HepG2 (cell line): ENCODE measurements at regions not wholly inside any gene's neighbourhood (a gene's known extent, or its start where the extent isn't known, plus 50 kb on each side); places are given as distances from the start of the nearest gene placed in this dataset.

Experiments used
- ATAC-seq: fragments of 200-7000 bp; cut with Tn5 transposase; 3 replicates; pipeline ENCODE4 v1.9.1; 2020; ENCODE audit warnings: mild to moderate bottlenecking, moderate library complexity
- BruUV-seq: library from RNA; stranded (reverse); fragments of 400-500 nt; replicated peaks from 2 replicates; lab custom pipeline; 2021; lab: Mats Ljungman, UMichigan
- CTCF ChIA-PET: fragments of 300-600 bp; formaldehyde crosslinking; extraction: SDS; loops from one replicate; lab custom pipeline; 2021; ENCODE audit warnings: low total read pairs, inconsistent platforms, low intra/inter-chr PET ratio; lab: Yijun Ruan, JAX
- POLR2A ChIA-PET: fragments of 350-600 bp; sonication (Branson Sonifier 250); formaldehyde crosslinking; loops from one replicate; lab custom pipeline; 2020; ENCODE audit warnings: antibody characterized with exemption, inconsistent platforms; lab: Yijun Ruan, JAX
- DNase-seq: peaks from one replicate; pipeline ENCODE4 v3.0.0-alpha.2; 2015; ENCODE audit warnings: low spot score
- FAIRE-seq: peaks from 3 replicates; lab custom pipeline; 2011; peaks lifted over from hg19 to GRCh38; lab: Jason Lieb, UNC
- H2AFZ ChIP-seq: one replicate; pipeline ENCODE4 v1.6.1; 2011; ENCODE audit warnings: low read length, inconsistent platforms
- H3K27ac ChIP-seq: fragments of 300-600 bp; 3 replicates; pipeline ENCODE4 v1.8.0; 2011; ENCODE audit warnings: mixed run types, mild to moderate bottlenecking, mixed read lengths, low read length, inconsistent platforms; ENCODE audit not compliant: insufficient read depth; ENCODE audit errors: extremely low read length
- H3K27me3 ChIP-seq, 2 experiments: fragments of 200-600 bp in 1 of 2; 2 replicates in 1 of 2; 3 replicates in 1 of 2; pipeline versions ENCODE4 v1.6.0 to v1.8.0; 2011; ENCODE audit warnings: low read length in 2 of 2, mild to moderate bottlenecking in 2 of 2, moderate library complexity in 2 of 2, inconsistent platforms in 1 of 2; ENCODE audit not compliant: insufficient read depth in 2 of 2, control insufficient read depth in 1 of 2
- H3K36me3 ChIP-seq, 2 experiments: fragments of 200-600 bp in 1 of 2; replicated peaks in 1 of 2; 2 replicates in 1 of 2; 3 replicates in 1 of 2; pipeline versions ENCODE4 v1.5.1 to v1.8.0; 2011; ENCODE audit warnings: low read length in 2 of 2, inconsistent platforms in 1 of 2; ENCODE audit not compliant: insufficient read depth in 2 of 2, control insufficient read depth in 1 of 2
- H3K4me1 ChIP-seq: 2 replicates; pipeline ENCODE4 v1.5.1; 2012; ENCODE audit warnings: low read length, inconsistent platforms; ENCODE audit not compliant: insufficient read depth
- H3K4me2 ChIP-seq: 2 replicates; pipeline ENCODE4 v1.6.0; 2011; ENCODE audit warnings: low read depth, low read length, inconsistent platforms
- H3K4me3 ChIP-seq, 3 experiments: fragments of 200-600 bp in 1 of 3; sonication (generic), shearing (Covaris generic) in 1 of 3; replicated peaks in 1 of 3; 2 replicates each; pipeline ENCODE4 v1.5.1; 2011 to 2016; ENCODE audit warnings: low read length in 3 of 3, inconsistent platforms in 2 of 3, low read depth in 2 of 3, mild to moderate bottlenecking in 2 of 3, control low read depth in 1 of 3, mixed read lengths in 1 of 3; ENCODE audit not compliant: insufficient read depth in 1 of 3
- H3K79me2 ChIP-seq: one replicate; pipeline ENCODE4 v1.6.1; 2011; ENCODE audit warnings: low read length, inconsistent platforms; ENCODE audit not compliant: insufficient read depth
- H3K9ac ChIP-seq: 2 replicates; pipeline ENCODE4 v1.6.0; 2011; ENCODE audit warnings: mild to moderate bottlenecking, low read depth, low read length, inconsistent platforms; ENCODE audit not compliant: insufficient read depth
- H3K9me3 ChIP-seq: 2 replicates; pipeline ENCODE4 v1.5.1; 2012; ENCODE audit warnings: mild to moderate bottlenecking, low read length
- H4K20me1 ChIP-seq: 2 replicates; pipeline ENCODE4 v1.6.0; 2011; ENCODE audit warnings: inconsistent platforms, mild to moderate bottlenecking, low read length, moderate library complexity; ENCODE audit not compliant: insufficient read depth
- ARID2 ChIP-seq: sonication (generic); formaldehyde crosslinking; IDR thresholded peaks from 2 replicates; pipeline ENCODE4 v1.8.1; 2022; ENCODE audit warnings: mild to moderate bottlenecking, missing genetic modification reagents, borderline replicate concordance
- GMEB2 ChIP-seq: IDR thresholded peaks from 2 replicates; pipeline ENCODE4 v1.6.1; 2016; ENCODE audit warnings: missing biosample characterization, missing genetic modification reagents, low read depth
- HBP1 ChIP-seq: IDR thresholded peaks from 2 replicates; pipeline ENCODE4 v1.6.1; 2016; ENCODE audit warnings: low read depth, control low read depth
- HDAC1 ChIP-seq: sonication (generic); formaldehyde crosslinking; IDR thresholded peaks from 2 replicates; pipeline ENCODE4 v1.5.1; 2020; ENCODE audit warnings: mild to moderate bottlenecking, missing genetic modification reagents
- HMGXB4 ChIP-seq, 2 experiments: sonication (generic) in 1 of 2; formaldehyde crosslinking in 1 of 2; IDR thresholded peaks; 2 replicates each; pipeline versions ENCODE4 v1.4.0 to v1.6.1; 2018 to 2020; ENCODE audit warnings: missing genetic modification reagents in 2 of 2, borderline replicate concordance in 1 of 2, low read depth in 1 of 2, mild to moderate bottlenecking in 1 of 2, missing biosample characterization in 1 of 2
- HOXA7 ChIP-seq: sonication (generic); formaldehyde crosslinking; IDR thresholded peaks from 2 replicates; pipeline ENCODE4 v1.8.1; 2022; ENCODE audit warnings: mild to moderate bottlenecking, missing genetic modification reagents, moderate library complexity
- IRF1 ChIP-seq: sonication (generic); formaldehyde crosslinking; IDR thresholded peaks from 2 replicates; pipeline ENCODE4 v1.4.0; 2020; ENCODE audit warnings: low read depth, mild to moderate bottlenecking, missing genetic modification reagents
- MTA3 ChIP-seq: sonication (generic); formaldehyde crosslinking; IDR thresholded peaks from 2 replicates; pipeline ENCODE4 v1.4.0; 2020; ENCODE audit warnings: missing genetic modification reagents
- SNAPC2 ChIP-seq: sonication (generic); formaldehyde crosslinking; IDR thresholded peaks from 2 replicates; pipeline ENCODE4 v1.8.1; 2022; ENCODE audit warnings: mild to moderate bottlenecking, missing genetic modification reagents
- STAG1 ChIP-seq: sonication (generic); formaldehyde crosslinking; IDR thresholded peaks from 2 replicates; pipeline ENCODE4 v1.4.0; 2020; ENCODE audit warnings: missing genetic modification reagents
- ZBTB20 ChIP-seq: sonication (generic); formaldehyde crosslinking; IDR thresholded peaks from 2 replicates; pipeline ENCODE4 v1.8.1; 2023; ENCODE audit warnings: missing genetic modification reagents, low read depth, mild to moderate bottlenecking, borderline replicate concordance
- ZFP36 ChIP-seq: fragments of 150-350 bp; IDR thresholded peaks from 2 replicates; pipeline ENCODE4 v1.6.1; 2018; ENCODE audit warnings: borderline replicate concordance, low read length, low read depth; ENCODE audit not compliant: partially characterized antibody
- ZFP82 ChIP-seq: sonication (generic); formaldehyde crosslinking; IDR thresholded peaks from 2 replicates; pipeline ENCODE4 v1.5.1; 2020; ENCODE audit warnings: mild to moderate bottlenecking, missing genetic modification reagents, borderline replicate concordance
- ZNF275 ChIP-seq: sonication (generic); formaldehyde crosslinking; IDR thresholded peaks from 2 replicates; pipeline ENCODE4 v1.8.0; 2022; ENCODE audit warnings: missing genetic modification reagents, mild to moderate bottlenecking, inconsistent platforms, borderline replicate concordance
- ZNF562 ChIP-seq: sonication (generic); formaldehyde crosslinking; IDR thresholded peaks from 2 replicates; pipeline ENCODE4 v1.8.0; 2022; ENCODE audit warnings: missing genetic modification reagents, borderline replicate concordance
- ZNF766 ChIP-seq: sonication (generic); formaldehyde crosslinking; IDR thresholded peaks from 2 replicates; pipeline ENCODE4 v1.5.0; 2020; ENCODE audit warnings: missing genetic modification reagents, borderline replicate concordance
- WGBS: methylation state at CpG from one replicate; pipeline ENCODE4 v1.1.6; 2017; ENCODE audit warnings: low lambda C conversion rate; 5-methylcytosine and 5-hydroxymethylcytosine counted together
- in situ Hi-C: cut with HindIII; loops from 2 replicates; pipeline ENCODE4 v1.10.0; 2017; ENCODE audit warnings: low pct_unique_long_range_greater_than_20kb; ENCODE audit not compliant: extremely low pct_ligation_motif_present
- intact Hi-C: fragments of 100-400 bp; cut with micrococcal nuclease; formaldehyde crosslinking; loops from one replicate; pipeline ENCODE4 v1.10.0; 2022; ENCODE audit not compliant: unreplicated experiment

- Histone ChIP-seq H3K79me2 (no peaks in the 10 kb centered on the region), H3K4me3 (no peak overlapping the region), H3K9ac (no peak overlapping the region), H3K4me2 (no peak overlapping the region), H2AFZ (no peak overlapping the region), H3K27ac (no peak overlapping the region), H3K4me1 (no peaks in the 10 kb centered on the region), H4K20me1 (no peaks in the 10 kb centered on the region), H3K36me3 (no peaks in the 10 kb centered on the region), H3K27me3 (no peaks in the 10 kb centered on the region), H3K9me3 (no peaks in the 10 kb centered on the region)
- WGBS, result 0% methylated on average over 3 of the region's 3 CpGs
- no peak for TF ChIP-seq GMEB2 (CRISPR knock-in tag)
- no peak for TF ChIP-seq ZFP36
- TF ChIP-seq HBP1 (CRISPR knock-in tag), result no peak
- TF ChIP-seq STAG1 (CRISPR knock-in tag), result no peak
- no peak for TF ChIP-seq ARID2 (CRISPR knock-in tag)
- no peak for TF ChIP-seq IRF1 (CRISPR knock-in tag)
- no peak for TF ChIP-seq HDAC1 (CRISPR knock-in tag)
- no peak for TF ChIP-seq MTA3 (CRISPR knock-in tag)
- no peak for TF ChIP-seq HOXA7 (CRISPR knock-in tag)
- no peak for TF ChIP-seq ZBTB20
- no peak for TF ChIP-seq ZNF562
- no peak for TF ChIP-seq SNAPC2
- TF ChIP-seq ZNF766, result no peak
- no peak for TF ChIP-seq ZFP82 (CRISPR knock-in tag)
- no peak for TF ChIP-seq ZNF275 (CRISPR knock-in tag)
- no peak for TF ChIP-seq HMGXB4 (CRISPR knock-in tag; IDR thresholded peaks at IDR 0.05; ENCODE audit: borderline replicate concordance in 1 of 2, low read depth in 1 of 2)
- CTCF ChIA-PET, result no interaction called here
- FAIRE-seq (no peak), DNase-seq (no peak), ATAC-seq (no peak)
- intact Hi-C loops (no loop called here), in situ Hi-C loops (no loop called here)
- POLR2A ChIA-PET, result no interaction called here
- BruUV-seq, result no TSS peak
Observed at GRCh38 chr3:18807593-18807992, 340.7 kb upstream of the KCNH8 start.
